Smooth muscle cell (in vitro differentiated cells): ENCODE measurements at regions not wholly inside any gene's neighbourhood (a gene's known extent, or its start where the extent isn't known, plus 50 kb on each side); places are given as distances from the start of the nearest gene placed in this dataset.

Experiments used
- DNase-seq: peaks from one replicate; lab custom pipeline; 2025; ENCODE audit not compliant: unreplicated experiment; lab: John Stamatoyannopoulos, UW
- H2AFZ ChIP-seq: fragments of 200-600 bp; sonication (generic); 2 replicates; pipeline ENCODE4 v1.6.0; 2016; ENCODE audit warnings: antibody characterized with exemption, low read depth, mild to moderate bottlenecking
- H3F3A ChIP-seq: fragments of 200-600 bp; sonication (generic); 2 replicates; pipeline ENCODE4 v1.6.0; 2017; ENCODE audit warnings: antibody characterized with exemption, low read depth
- H3K27ac ChIP-seq: fragments of 200-600 bp; sonication (generic); 2 replicates; pipeline ENCODE4 v1.5.1; 2016; ENCODE audit warnings: low read depth, mild to moderate bottlenecking
- H3K27me3 ChIP-seq: fragments of 200-600 bp; sonication (generic); 2 replicates; pipeline ENCODE4 v1.6.1; 2016; ENCODE audit warnings: low read depth, mild to moderate bottlenecking
- H3K36me3 ChIP-seq: fragments of 200-600 bp; sonication (generic); 2 replicates; pipeline ENCODE4 v1.5.1; 2016; ENCODE audit warnings: low read depth
- H3K4me1 ChIP-seq: fragments of 200-600 bp; sonication (generic); 2 replicates; pipeline ENCODE4 v1.5.1; 2016; ENCODE audit warnings: low read depth
- H3K4me2 ChIP-seq: fragments of 200-600 bp; sonication (generic); 2 replicates; pipeline ENCODE4 v1.6.0; 2016; ENCODE audit warnings: mild to moderate bottlenecking
- H3K4me3 ChIP-seq: fragments of 200-600 bp; sonication (generic); 2 replicates; pipeline ENCODE4 v1.5.1; 2016; ENCODE audit warnings: mild to moderate bottlenecking
- H3K79me2 ChIP-seq: fragments of 200-600 bp; sonication (generic); 2 replicates; pipeline ENCODE4 v1.6.0; 2016; ENCODE audit warnings: low read depth, mild to moderate bottlenecking
- H3K9ac ChIP-seq: fragments of 200-600 bp; sonication (generic); 2 replicates; pipeline ENCODE4 v1.6.0; 2016; ENCODE audit warnings: low read depth
- H3K9me3 ChIP-seq: fragments of 200-600 bp; sonication (generic); replicated peaks from 2 replicates; pipeline ENCODE4 v1.5.1; 2016; ENCODE audit warnings: low read depth
- H4K20me1 ChIP-seq: fragments of 200-600 bp; sonication (generic); 2 replicates; pipeline ENCODE4 v1.6.0; 2016; ENCODE audit warnings: low read depth
- WGBS: methylation state at CpG from one replicate; pipeline ENCODE4 v1.1.7; 2016; ENCODE audit warnings: low lambda C conversion rate; 5-methylcytosine and 5-hydroxymethylcytosine counted together
- TF ChIP-seq, protein P1 (sequence below): fragments of 200-600 bp; sonication (generic); IDR thresholded peaks from 2 replicates; pipeline ENCODE4 v1.5.1; 2017; ENCODE audit warnings: borderline replicate concordance, mild to moderate bottlenecking, antibody characterized with exemption; ENCODE audit not compliant: insufficient read depth, poor library complexity, severe bottlenecking

- Histone ChIP-seq H3K27me3 (no peaks in the 10 kb centered on the region), H3F3A (no peaks in the 10 kb centered on the region), H3K9me3 (peaks cover 5% of the 10 kb centered on the region), H3K4me2 (no peak overlapping the region), H2AFZ (no peak overlapping the region), H4K20me1 (no peaks in the 10 kb centered on the region), H3K4me3 (no peak overlapping the region), H3K27ac (no peak overlapping the region), H3K79me2 (no peaks in the 10 kb centered on the region), H3K4me1 (no peaks in the 10 kb centered on the region), H3K36me3 (no peaks in the 10 kb centered on the region), H3K9ac (no peak overlapping the region)
- TF ChIP-seq, protein P1, sequence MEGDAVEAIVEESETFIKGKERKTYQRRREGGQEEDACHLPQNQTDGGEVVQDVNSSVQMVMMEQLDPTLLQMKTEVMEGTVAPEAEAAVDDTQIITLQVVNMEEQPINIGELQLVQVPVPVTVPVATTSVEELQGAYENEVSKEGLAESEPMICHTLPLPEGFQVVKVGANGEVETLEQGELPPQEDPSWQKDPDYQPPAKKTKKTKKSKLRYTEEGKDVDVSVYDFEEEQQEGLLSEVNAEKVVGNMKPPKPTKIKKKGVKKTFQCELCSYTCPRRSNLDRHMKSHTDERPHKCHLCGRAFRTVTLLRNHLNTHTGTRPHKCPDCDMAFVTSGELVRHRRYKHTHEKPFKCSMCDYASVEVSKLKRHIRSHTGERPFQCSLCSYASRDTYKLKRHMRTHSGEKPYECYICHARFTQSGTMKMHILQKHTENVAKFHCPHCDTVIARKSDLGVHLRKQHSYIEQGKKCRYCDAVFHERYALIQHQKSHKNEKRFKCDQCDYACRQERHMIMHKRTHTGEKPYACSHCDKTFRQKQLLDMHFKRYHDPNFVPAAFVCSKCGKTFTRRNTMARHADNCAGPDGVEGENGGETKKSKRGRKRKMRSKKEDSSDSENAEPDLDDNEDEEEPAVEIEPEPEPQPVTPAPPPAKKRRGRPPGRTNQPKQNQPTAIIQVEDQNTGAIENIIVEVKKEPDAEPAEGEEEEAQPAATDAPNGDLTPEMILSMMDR = no peak
- 95% methylated on average over 11 of the region's 11 CpGs for WGBS
- no peak for DNase-seq
Measured at GRCh38 chr3:67781218-67781617, 126.8 kb upstream of the SUCLG2 start.

GRCh38 chr3:67774676-67775075, 120.3 kb upstream of the SUCLG2 start:
- no peaks in the 10 kb centered on the region for H3K27me3 ChIP-seq
- WGBS = 91% methylated on average over 7 of the region's 7 CpGs

DNA sequence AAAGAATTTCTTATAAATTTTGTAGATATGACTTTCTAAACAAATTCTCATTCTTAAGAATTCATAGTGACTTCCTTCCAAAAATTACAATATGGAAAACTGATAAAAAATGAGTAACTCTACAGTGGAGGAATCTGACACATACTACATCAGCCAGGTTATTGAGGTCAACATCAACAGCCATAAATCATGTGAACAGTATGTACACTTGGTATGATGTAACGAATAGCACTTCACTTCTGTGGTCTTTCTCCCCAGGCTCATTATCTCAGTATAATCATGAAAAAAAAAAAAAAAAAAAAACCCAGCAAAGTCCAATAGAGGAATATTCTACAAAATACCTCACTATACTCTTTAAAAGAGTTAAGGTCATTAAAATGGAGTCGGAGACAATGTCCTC, 111.2 kb upstream of the SUCLG2 start:
- Histone ChIP-seq H3F3A (no peaks in the 10 kb centered on the region), H3K4me1 (no peaks in the 10 kb centered on the region), H3K36me3 (no peaks in the 10 kb centered on the region), H2AFZ (no peak overlapping the region), H3K4me3 (no peak overlapping the region), H3K9me3 (peaks cover 7% of the 10 kb centered on the region), H3K79me2 (no peaks in the 10 kb centered on the region), H3K27me3 (no peaks in the 10 kb centered on the region), H3K9ac (no peak overlapping the region), H3K4me2 (no peak overlapping the region), H3K27ac (no peak overlapping the region), H4K20me1 (no peaks in the 10 kb centered on the region)
- TF ChIP-seq, protein P1 = no peak
- 83% methylated on average over 2 of the region's 2 CpGs for WGBS
- DNase-seq = no peak

More at GRCh38 chr3:67774676-67775075, 120.3 kb upstream of the SUCLG2 start:
- H3K36me3 ChIP-seq = no peaks in the 10 kb centered on the region
- H3K79me2 ChIP-seq = no peaks in the 10 kb centered on the region
- H3F3A ChIP-seq = no peaks in the 10 kb centered on the region
- no peak overlapping the region for H3K4me3 ChIP-seq
- no peak overlapping the region for H3K9ac ChIP-seq
- H3K4me1 ChIP-seq = no peaks in the 10 kb centered on the region
- H4K20me1 ChIP-seq = no peaks in the 10 kb centered on the region
- peaks cover 5% of the 10 kb centered on the region for H3K9me3 ChIP-seq
- no peak for DNase-seq
- H2AFZ ChIP-seq = no peak overlapping the region
- TF ChIP-seq, protein P1 = no peak
- H3K4me2 ChIP-seq = no peak overlapping the region
- H3K27ac ChIP-seq = no peak overlapping the region

GRCh38 chr3:67745296-67745695, 90.9 kb upstream of the SUCLG2 start:
- H3K4me3 ChIP-seq = no peak overlapping the region
- H3F3A ChIP-seq = no peaks in the 10 kb centered on the region
- H3K9me3 ChIP-seq = no peaks in the 10 kb centered on the region
- DNase-seq = no peak
- H3K4me1 ChIP-seq = no peaks in the 10 kb centered on the region
- H3K79me2 ChIP-seq = no peaks in the 10 kb centered on the region
- no peak overlapping the region for H2AFZ ChIP-seq
- TF ChIP-seq, protein P1 = no peak
- no peaks in the 10 kb centered on the region for H3K36me3 ChIP-seq
- H3K27ac ChIP-seq = no peak overlapping the region
- no peak overlapping the region for H3K4me2 ChIP-seq
- H4K20me1 ChIP-seq = no peaks in the 10 kb centered on the region
- 94% methylated on average over 1 of the region's 1 CpG for WGBS
- no peak overlapping the region for H3K9ac ChIP-seq
- no peaks in the 10 kb centered on the region for H3K27me3 ChIP-seq
